Neural cell (in vitro differentiated cells): ENCODE measurements at regions not wholly inside any gene's neighbourhood (a gene's known extent, or its start where the extent isn't known, plus 50 kb on each side); places are given as distances from the start of the nearest gene placed in this dataset.

Experiments
- H2AFZ ChIP-seq: fragments of 200-600, 300-800 bp; sonication (generic), shearing (Covaris generic); 2 replicates; pipeline ENCODE4 v1.6.0; 2014; ENCODE audit warnings: low read depth, mild to moderate bottlenecking, antibody characterized with exemption, low read length, moderate library complexity
- H3F3A ChIP-seq: fragments of 200-600 bp; shearing (Covaris generic); 2 replicates; pipeline ENCODE4 v1.6.1; 2016; ENCODE audit warnings: mild to moderate bottlenecking, moderate library complexity, mixed read lengths, antibody characterized with exemption, low read length; ENCODE audit not compliant: insufficient read depth, poor library complexity, severe bottlenecking
- H3K27ac ChIP-seq: fragments of 200-600, 300-800 bp; sonication (generic), shearing (Covaris generic); 2 replicates; pipeline ENCODE4 v1.5.1; 2014; ENCODE audit warnings: mild to moderate bottlenecking, low read length, moderate library complexity
- H3K27me3 ChIP-seq: fragments of 300-800, 200-600 bp; sonication (generic), shearing (Covaris generic); 2 replicates; pipeline ENCODE4 v1.6.0; 2014; ENCODE audit warnings: mild to moderate bottlenecking, low read depth, low read length, moderate library complexity; ENCODE audit not compliant: insufficient read depth
- H3K36me3 ChIP-seq: fragments of 300-800, 200-600 bp; sonication (generic), shearing (Covaris generic); 2 replicates; pipeline ENCODE4 v1.5.1; 2014; ENCODE audit warnings: mild to moderate bottlenecking, antibody characterized with exemption, low read length, moderate library complexity; ENCODE audit not compliant: insufficient read depth
- H3K4me2 ChIP-seq: fragments of 300-800, 200-600 bp; sonication (generic), shearing (Covaris generic); 2 replicates; pipeline ENCODE4 v1.6.0; 2014; ENCODE audit warnings: mild to moderate bottlenecking, low read length
- H3K4me3 ChIP-seq: fragments of 300-800, 200-600 bp; sonication (generic), shearing (Covaris generic); 2 replicates; pipeline ENCODE4 v1.5.1; 2014; ENCODE audit warnings: mild to moderate bottlenecking, low read length, moderate library complexity
- H3K79me2 ChIP-seq: fragments of 200-600 bp; shearing (Covaris generic); replicated peaks from 2 replicates; pipeline ENCODE4 v1.6.0; 2014; ENCODE audit warnings: mild to moderate bottlenecking, low read length, moderate library complexity; ENCODE audit not compliant: insufficient read depth
- H3K9ac ChIP-seq: fragments of 300-800, 200-600 bp; sonication (generic), shearing (Covaris generic); 2 replicates; pipeline ENCODE4 v1.6.1; 2016; ENCODE audit warnings: mild to moderate bottlenecking, low read length, mixed read lengths
- H3K9me2 ChIP-seq: fragments of 200-600 bp; shearing (Covaris generic); 2 replicates; pipeline ENCODE4 v1.6.1; 2016; ENCODE audit warnings: mild to moderate bottlenecking, low read length, mixed read lengths; ENCODE audit not compliant: insufficient read depth
- H3K9me3 ChIP-seq: fragments of 200-600, 300-800 bp; sonication (generic), shearing (Covaris generic); 2 replicates; pipeline ENCODE4 v1.6.1; 2016; ENCODE audit warnings: mild to moderate bottlenecking, mixed run types, low read length, moderate library complexity, mixed read lengths
- H4K20me1 ChIP-seq: fragments of 200-600 bp; shearing (Covaris generic); 2 replicates; pipeline ENCODE4 v1.6.1; 2016; ENCODE audit warnings: mild to moderate bottlenecking, mixed run types; ENCODE audit not compliant: insufficient read depth
- CTCF ChIP-seq: fragments of 450-650 bp; IDR thresholded peaks from 2 replicates; pipeline ENCODE4 v1.5.1; 2014; ENCODE audit warnings: antibody characterized with exemption, mild to moderate bottlenecking, moderate library complexity; ENCODE audit not compliant: poor library complexity, severe bottlenecking
- EP300 ChIP-seq: fragments of 450-650 bp; conservative IDR thresholded peaks from 2 replicates; pipeline ENCODE4 v1.6.1; 2014; ENCODE audit warnings: antibody characterized with exemption, mild to moderate bottlenecking, moderate library complexity; ENCODE audit not compliant: poor library complexity, severe bottlenecking
- EZH2 ChIP-seq: fragments of 200-600, 300-800 bp; shearing (Covaris generic), sonication (generic); IDR thresholded peaks from 2 replicates; pipeline ENCODE4 v1.6.1; 2014; ENCODE audit warnings: antibody characterized with exemption, low read length, borderline replicate concordance, mild to moderate bottlenecking; ENCODE audit not compliant: insufficient read depth, poor library complexity, severe bottlenecking
- MXI1 ChIP-seq: fragments of 450-650 bp; conservative IDR thresholded peaks from 2 replicates; pipeline ENCODE4 v1.6.1; 2014; ENCODE audit warnings: antibody characterized with exemption, mild to moderate bottlenecking; ENCODE audit not compliant: poor library complexity, severe bottlenecking
- POLR2AphosphoS5 ChIP-seq: IDR thresholded peaks from 2 replicates; pipeline ENCODE4 v1.6.1; 2012
- RAD21 ChIP-seq: fragments of 450-650 bp; conservative IDR thresholded peaks from 2 replicates; pipeline ENCODE4 v1.6.1; 2014; ENCODE audit warnings: antibody characterized with exemption, mild to moderate bottlenecking, moderate library complexity
- REST ChIP-seq: IDR thresholded peaks from 2 replicates; pipeline ENCODE4 v1.6.1; 2012; ENCODE audit warnings: borderline replicate concordance
- SMC3 ChIP-seq: fragments of 450-650 bp; conservative IDR thresholded peaks from 2 replicates; pipeline ENCODE4 v1.6.1; 2014; ENCODE audit warnings: antibody characterized with exemption, mild to moderate bottlenecking, moderate library complexity; ENCODE audit not compliant: poor library complexity
- TAF1 ChIP-seq: IDR thresholded peaks from 2 replicates; pipeline ENCODE4 v1.6.1; 2012; ENCODE audit warnings: low read depth

- no peak overlapping the region for H3K4me3 ChIP-seq
These were observed 166.7 kb downstream of the ZNF621 start for GRCh38 chr3:40691452-40691861.

GRCh38 chr3:40695848-40696247 lies 171.1 kb downstream of the ZNF621 start:
- Histone ChIP-seq H3K4me2 (no peak overlapping the region), H3K79me2 (no peaks in the 10 kb centered on the region), H3K27ac (no peak overlapping the region), H3K27me3 (no peaks in the 10 kb centered on the region), H3K9me3 (no peaks in the 10 kb centered on the region), H3K36me3 (no peaks in the 10 kb centered on the region), H3K9me2 (no peaks in the 10 kb centered on the region), H3F3A (no peaks in the 10 kb centered on the region), H2AFZ (no peak overlapping the region), H4K20me1 (no peaks in the 10 kb centered on the region), H3K9ac (no peak overlapping the region), H3K4me3 (no peak overlapping the region)
- TF ChIP-seq POLR2AphosphoS5, result no peak
- no peak for TF ChIP-seq REST
- no peak for TF ChIP-seq CTCF
- no peak for TF ChIP-seq TAF1
- no peak for TF ChIP-seq EZH2
- no peak for TF ChIP-seq SMC3
- TF ChIP-seq MXI1, result no peak

More at GRCh38 chr3:40691452-40691861, 166.7 kb downstream of the ZNF621 start:
- Histone ChIP-seq H3K9me2 (no peaks in the 10 kb centered on the region), H4K20me1 (no peaks in the 10 kb centered on the region), H3K4me2 (no peak overlapping the region), H3K79me2 (no peaks in the 10 kb centered on the region), H3K36me3 (no peaks in the 10 kb centered on the region), H3K9ac (no peak overlapping the region), H3F3A (no peaks in the 10 kb centered on the region), H3K9me3 (no peaks in the 10 kb centered on the region), H3K27me3 (no peaks in the 10 kb centered on the region), H3K27ac (no peak overlapping the region), H2AFZ (no peak overlapping the region)
- no peak for TF ChIP-seq RAD21
- TF ChIP-seq MXI1, result no peak
- no peak for TF ChIP-seq POLR2AphosphoS5
- no peak for TF ChIP-seq REST
- TF ChIP-seq EZH2, result no peak
- no peak for TF ChIP-seq TAF1
- no peak for TF ChIP-seq SMC3
- no peak for TF ChIP-seq CTCF
- TF ChIP-seq EP300, result no peak
